ENCODE measurements at regions not wholly inside any gene's neighbourhood (a gene's known extent, or its start where the extent isn't known, plus 50 kb on each side); places are given as distances from the start of the nearest gene placed in this dataset.
A peak's percentile ranks its signal among the peaks of the same experiment; 100 is the strongest.

DNA sequence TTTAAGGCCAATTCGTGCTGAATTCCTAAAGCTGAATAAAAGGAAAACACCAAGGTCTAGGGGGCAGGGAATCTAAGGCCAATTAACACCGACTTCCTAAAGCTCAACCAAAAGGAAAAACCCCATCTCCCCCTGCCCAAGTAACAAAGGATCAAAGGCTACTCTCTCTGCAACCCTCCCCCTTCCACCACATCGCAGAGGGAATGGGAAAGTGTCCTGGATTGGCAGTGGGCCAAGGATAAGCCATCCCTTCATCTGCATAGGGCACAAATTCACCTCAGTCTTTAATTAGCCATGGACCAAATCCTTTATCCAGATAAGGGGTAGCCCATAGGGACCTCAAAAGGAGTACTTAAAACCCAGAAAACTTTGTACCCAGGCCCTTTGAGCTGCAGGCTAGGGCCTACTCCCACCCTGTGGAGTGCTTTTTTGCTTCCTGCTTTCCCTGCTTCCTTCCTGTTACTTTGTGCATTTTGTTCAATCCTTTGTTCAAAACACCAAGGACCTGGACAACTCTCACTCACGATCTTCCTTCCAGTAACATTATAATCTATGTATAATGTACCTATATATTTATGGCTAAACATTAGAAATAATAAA is 2119.8 kb upstream of the CELF4 start:
- no peak for DNase-seq (ENCODE audit: low spot score)

DNA sequence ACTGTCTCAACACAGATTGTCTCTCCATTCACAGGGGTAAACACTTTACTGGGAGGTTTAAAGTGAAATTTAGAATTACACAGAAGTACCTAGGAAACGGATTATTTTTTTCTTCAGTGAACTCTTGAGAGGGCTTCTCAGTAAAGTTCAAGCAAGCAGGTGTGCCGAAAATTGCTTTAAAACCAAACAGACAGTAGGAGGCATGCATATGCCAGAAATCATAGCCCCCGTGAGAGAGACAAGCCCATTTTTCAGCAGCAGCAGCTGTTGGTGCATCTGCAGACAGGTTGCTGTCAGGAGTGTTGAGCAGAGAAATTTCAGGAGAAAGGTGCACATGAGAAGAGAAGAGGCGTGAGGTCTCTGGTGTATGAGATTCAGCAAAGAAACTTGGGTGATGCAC is 2115.5 kb upstream of the CELF4 start:
- no peak for DNase-seq (ENCODE audit: low spot score)

DNA sequence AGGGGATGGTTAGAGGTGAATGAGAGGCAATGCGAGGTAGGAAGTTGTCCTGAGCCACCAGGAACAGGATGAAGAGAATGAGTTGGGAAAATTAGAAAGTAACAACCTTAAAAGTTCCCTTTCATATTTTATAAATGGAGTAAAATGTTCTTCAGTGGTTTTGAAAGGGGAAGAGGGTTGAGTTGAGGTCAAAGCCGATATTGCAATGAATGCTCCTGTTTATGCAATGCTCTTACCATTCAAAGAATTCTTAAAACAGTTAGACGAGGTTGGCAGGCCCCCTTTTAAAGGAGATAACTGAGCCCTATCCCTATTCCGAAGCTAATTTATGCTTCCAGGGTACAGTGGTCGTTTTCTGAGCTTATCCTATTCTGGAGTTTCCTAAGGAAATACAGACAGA is 2110.3 kb upstream of the CELF4 start:
- no peak for DNase-seq (ENCODE audit: low spot score)

DNA sequence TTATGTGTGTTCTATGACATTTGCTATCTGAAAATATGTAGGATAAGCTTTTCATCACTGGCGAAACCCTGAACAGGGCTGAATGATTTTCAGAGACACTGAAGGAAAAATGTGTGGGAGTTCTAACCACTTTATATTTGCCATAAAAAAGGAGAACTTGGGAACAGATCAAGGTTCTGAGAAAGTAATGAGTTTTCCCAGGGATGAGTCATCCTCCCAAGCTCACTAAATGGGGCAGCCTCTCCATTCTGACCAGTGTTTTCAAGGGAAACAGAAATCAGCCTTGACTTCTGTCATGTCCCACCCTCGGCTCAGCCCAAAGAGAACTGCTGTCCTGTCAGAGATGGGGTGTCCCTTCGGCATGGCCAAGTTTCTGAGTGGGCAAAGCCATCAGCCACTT is 2109.8 kb upstream of the CELF4 start:
- DNase-seq (ENCODE audit: low spot score), result no peak

DNA sequence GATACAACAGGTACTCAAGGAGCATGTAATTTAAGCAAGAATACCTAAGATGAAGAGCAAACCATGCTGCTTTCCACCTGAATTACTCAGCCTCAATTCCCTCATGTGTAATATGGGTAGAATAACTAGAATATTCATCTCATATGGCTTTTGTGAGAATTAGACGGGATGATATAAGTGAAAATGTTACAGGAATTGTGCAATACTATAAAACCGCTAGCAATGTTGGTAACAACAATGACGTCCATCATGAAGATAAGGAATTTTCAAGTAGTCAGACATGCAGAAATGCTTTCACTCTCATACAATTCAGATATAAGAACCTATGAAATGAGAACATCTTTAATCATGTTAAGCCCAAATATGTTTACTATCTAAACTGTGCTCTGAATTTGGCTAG is 2106.6 kb upstream of the CELF4 start:
- no peak for DNase-seq (ENCODE audit: low spot score)

DNA sequence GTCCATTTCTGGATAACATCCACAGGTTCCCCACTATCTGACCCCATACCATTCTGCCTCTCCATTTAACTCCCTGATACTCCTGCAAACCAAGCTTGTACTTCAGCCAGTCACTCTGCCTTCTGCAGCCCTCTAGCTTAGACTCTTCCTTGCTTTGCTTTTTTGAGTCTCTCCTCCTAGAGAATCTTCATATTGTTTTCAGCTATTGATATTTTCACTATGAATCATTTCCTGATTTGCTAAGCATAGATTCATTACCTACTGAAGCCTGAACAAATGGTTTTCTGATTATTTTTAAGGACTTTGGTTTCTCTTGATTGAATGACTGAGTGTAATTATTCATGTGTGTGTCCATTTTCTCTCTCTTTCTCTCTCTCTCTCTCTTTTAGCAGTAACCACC is 2102.3 kb upstream of the CELF4 start:
- DNase-seq (ENCODE audit: low spot score), result no peak

DNA sequence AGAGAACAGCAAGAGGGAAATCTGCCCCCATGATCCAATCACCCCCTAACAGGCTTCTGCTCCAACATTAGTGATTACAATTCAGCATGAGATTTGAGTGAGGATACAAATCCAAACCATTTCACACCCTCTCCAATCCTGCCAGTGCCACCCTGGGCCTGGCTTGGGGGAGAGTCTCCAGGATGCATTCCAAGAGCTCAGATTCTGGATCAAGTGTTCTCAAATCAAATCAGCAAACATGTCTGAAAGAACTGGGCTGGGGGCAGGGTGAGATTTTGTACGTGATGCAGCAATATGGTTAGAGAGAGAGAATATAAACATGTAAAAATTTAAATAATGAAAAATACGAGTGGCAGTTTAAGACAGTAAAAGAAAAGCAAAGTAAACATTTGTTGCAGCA is 2100.9 kb upstream of the CELF4 start:
- DNase-seq (ENCODE audit: low spot score), result no peak

DNA sequence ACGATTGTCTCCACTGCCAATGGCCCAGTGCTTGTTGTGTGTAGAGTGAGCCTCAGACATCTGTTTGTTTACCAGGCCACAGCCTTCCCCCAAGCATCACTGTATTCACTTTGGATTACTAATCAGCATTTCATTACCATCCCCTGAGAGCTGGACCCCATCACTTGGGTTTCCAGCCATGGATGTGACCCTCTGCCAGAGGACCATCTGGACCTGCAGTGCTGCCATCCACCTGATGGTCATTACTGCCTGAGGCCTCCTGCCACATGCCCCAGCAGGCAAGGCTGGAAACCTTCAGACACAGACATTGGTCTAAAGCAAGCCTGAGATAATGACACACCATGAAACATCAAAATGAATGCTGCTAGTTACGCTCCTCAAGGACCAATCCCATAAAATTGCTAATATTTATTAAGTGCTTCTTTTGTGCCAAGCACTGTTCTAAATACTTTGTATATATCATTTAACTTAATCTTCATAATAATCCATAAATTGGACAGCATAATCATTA is 2096.3 kb upstream of the CELF4 start:
- no peak for DNase-seq (ENCODE audit: low spot score)

DNA sequence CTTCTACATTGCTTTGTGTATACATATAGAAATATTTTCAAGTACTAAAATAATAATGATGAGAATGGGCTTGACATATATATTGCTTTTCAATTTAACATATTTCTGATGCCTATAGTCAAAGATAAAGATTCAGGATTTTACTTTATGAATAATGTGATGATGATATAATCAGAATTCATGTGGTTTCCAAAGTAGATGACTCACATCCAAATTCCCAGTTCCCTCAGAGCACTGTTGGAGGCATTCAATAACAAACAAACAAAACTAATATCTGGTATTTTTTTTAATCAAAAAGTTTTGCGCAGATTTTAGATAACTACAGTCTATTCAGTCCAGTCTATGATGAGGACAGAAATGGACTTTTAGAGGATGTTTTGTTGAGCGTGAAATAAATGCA is 2094.5 kb upstream of the CELF4 start:
- DNase-seq (ENCODE audit: low spot score), result no peak

DNA sequence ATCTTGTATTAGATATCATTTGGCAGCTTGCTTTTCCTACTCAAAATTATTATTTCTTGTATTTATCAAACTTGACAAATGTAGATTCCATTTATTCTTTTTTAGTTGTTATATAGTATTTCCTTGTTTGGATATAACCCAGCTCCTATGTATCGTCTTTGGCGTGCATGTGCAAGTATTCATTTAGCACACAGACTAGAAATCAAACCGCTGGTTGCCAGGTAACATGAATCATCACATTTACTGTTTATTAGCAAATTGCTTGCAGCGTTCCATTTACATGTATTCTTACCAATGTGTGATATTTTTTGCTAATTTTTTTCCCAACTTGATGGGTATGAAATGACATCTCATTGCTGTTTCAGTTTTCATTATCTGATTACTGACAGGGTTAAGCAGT is 2089.7 kb upstream of the CELF4 start:
- DNase-seq (ENCODE audit: low spot score), result peak; percentile 17

DNA sequence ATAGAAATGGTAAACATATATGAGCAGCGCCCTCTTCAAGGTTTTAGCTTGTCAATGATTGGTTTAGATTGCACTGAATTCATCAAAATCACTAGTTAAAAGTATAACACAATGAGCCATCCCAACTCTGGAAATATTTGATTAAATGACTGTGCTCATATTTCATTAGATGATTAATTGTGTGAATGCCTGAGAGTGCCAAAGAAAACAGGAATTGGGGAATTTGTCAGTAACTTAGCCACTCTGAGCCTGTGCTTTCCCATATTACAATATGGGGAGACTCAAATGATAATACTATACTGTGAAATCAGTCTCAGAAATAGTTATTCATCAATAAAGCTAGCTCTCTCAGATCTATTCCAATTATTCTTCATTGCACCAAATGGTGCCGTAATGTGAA is 2087.6 kb upstream of the CELF4 start:
- no peak for DNase-seq (ENCODE audit: low spot score)

DNA sequence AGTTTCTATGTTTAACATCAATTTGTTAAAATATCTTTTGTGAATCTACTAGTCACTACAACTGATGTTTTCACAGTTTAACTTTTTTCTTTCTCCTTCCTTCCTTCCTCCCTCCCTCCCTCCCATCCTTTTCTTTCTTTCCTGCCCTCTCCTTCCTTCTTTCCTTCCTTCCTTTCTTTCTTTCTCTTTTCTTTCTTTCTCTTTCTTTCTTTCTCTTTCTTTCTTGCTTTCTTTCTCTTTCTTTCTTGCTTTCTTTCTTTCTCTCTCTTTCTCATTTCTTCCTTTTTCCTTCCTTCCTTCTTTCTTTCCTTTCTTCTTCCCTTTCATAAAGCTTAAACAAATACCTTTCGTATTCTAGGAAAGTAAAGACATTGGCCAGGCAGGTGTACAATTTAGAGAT is 2083.0 kb upstream of the CELF4 start:
- DNase-seq (ENCODE audit: low spot score), result no peak

DNA sequence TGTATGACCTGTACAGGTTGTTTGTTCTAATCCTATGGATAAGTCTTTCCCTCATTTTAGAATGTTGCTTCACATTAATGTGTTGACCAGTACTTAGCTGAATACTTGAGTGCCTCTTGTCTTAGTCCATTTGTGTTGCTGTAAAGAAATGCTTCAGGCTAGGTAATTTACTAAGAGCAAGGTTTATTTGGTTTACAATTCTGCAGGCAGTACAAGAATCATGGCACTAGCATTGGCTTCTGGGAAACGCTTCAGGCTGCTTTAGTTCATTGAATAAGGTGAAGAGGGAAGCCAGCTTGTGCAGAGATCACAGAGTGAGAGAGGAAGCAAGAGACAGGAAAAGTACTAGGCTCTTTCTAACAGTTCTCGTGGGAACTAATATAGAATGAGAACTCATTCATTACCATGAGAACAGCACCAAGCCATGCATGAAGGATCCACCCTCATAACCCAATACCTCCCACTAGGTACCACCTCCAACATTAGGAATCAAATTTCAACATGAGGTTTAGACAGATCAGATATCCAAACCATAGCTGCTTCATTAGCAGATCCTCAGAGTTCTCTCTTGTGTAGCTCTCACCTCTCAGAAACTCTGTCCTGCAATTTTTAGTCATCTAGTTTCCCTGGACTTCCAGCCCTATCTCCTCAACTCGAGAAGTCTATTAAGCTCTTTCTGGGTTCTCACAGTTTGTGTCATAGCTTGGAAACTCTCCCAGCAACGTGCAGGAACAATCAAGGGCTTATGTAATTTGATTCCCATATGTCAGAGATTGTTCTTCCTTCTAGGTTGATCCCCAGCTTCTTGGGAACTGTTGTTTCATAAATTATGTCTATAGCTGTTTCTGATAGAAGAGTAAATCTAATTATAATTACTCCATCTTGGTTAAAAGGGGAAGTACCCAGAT is 2082.3 kb upstream of the CELF4 start:
- peak; percentile 12 for DNase-seq (ENCODE audit: low spot score)

DNA sequence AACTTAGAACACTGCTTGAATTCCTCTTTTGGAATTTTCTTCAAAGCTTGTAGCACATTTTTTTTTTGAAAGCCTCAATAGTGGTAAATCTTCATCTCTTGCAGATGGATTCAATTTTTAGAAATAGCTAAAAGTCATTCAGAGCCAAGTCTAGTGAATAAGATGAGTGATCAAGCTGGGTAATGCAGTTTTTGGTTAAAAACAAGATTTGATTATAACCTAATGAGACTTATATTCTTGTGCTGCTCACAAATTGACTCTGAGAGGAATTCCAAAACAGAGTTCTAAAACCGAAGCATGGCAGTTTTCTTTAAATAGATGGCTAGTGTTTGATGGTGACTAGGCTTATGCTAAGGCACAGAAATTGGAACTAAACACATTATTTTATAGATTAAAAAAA is 2072.6 kb upstream of the CELF4 start:
- DNase-seq (ENCODE audit: low spot score), result no peak

DNA sequence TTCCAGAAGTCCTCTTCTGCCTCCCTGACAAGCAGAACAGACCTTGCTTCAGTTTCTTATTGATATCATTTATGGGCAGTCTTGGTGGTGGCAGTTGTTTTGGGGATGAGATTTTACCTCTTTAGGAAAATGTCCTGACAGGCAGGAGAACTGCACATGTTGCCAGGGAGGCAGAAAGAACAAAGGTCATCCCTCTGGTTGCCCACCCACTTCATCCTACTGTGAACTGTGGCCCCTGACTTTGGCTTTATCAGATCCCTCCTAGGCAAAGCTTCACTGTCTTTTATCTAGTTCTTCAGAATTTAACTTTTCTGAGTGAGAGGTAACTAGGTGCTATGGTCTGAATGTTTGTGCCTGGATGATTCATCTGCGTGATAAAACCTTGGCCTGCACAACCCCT is 2071.3 kb upstream of the CELF4 start:
- no peak for DNase-seq (ENCODE audit: low spot score)

DNA sequence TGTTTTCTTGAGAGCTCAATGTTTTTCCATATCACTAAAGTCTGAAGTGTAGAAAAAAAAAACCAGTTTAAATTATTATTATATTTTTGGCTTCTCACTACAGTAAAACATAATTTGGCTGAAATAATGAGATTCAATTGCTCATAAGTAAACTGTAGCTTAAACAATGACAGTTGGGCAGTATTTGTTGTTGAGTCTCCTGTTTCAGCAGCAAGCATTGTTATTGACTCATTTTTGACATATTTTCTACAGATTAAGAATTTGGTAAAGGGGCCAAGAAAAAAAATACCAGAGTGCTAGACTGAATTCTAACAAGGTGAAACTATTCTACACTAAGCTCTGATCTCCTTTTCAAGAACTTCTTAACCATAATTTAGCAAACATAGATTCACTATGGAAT is 2070.4 kb upstream of the CELF4 start:
- DNase-seq (ENCODE audit: low spot score), result no peak

DNA sequence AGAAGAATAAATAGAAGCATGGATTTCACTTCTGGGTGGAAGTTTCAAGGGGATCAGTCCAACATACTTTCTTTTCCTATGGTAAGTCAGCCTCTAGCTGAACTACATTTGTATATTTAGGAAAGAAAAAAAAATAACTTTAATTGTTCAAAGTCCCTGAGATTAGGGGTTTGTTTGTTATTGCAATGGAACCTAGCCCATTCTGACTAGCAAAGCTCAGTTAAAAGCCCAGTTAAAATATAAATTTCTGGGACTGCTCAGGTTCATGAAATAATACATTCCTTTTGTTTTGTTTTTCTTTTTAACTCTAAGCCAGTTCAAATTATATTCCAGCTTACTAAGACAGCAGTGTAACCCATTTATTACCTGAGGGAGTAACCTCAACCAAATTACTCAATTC is 2069.6 kb upstream of the CELF4 start:
- DNase-seq (ENCODE audit: low spot score), result no peak

DNA sequence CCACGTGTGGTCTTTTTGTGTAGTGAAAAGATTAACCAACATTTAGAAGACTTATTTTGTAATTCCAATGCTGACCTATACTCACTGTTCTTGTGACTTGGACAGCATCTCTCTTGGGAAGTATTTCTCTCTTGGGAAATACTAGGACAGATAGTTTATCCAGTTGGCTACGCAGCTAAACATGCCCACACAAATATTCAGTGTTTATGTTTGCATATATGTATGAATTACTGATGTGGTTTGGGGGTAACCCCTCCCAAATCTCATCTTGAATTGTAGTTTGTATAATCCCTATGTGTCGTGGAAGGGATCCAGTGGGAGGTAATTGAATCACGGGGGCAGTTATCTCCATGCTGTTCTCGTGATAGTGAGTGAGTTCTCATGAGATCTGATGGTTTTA is 2062.3 kb upstream of the CELF4 start:
- DNase-seq (ENCODE audit: low spot score), result no peak

DNA sequence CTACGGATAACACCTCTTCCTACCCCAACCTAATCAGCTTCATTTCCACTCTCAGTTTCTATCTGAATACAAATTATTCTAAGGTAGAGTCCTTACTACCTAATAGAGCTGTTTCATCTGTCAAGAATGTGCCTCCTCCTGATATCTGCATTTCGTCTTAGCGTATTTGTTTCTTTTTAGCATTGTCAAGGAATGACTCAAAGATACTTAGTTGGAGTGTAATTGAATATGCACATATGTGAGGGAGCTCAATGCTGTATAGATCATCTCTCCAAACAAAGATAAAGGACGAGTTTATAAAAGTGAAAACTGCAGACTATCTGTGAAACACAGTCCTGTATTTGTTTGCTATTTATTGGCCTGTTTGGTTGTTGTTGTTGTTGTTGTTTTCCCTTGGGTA is 2059.4 kb upstream of the CELF4 start:
- no peak for DNase-seq (ENCODE audit: low spot score)

DNA sequence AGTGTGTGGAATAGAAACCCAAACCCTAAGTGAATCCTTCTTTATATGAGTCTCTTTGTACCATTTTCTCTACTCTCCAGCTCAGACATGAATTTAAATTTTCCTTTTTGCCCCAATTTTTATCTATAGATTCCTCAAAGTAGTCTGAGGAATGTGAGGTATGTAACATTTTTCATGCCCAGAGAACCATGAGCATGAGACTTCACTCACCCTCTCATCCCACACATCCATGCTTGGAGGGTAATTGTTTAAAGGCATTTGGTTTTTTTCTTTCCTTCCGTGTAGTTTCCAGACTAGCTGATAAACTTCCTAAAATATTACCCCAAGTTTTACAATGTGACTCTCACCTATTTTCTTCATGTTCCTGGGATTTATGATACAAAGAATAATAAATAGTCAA is 2056.8 kb upstream of the CELF4 start:
- no peak for DNase-seq (ENCODE audit: low spot score)

DNA sequence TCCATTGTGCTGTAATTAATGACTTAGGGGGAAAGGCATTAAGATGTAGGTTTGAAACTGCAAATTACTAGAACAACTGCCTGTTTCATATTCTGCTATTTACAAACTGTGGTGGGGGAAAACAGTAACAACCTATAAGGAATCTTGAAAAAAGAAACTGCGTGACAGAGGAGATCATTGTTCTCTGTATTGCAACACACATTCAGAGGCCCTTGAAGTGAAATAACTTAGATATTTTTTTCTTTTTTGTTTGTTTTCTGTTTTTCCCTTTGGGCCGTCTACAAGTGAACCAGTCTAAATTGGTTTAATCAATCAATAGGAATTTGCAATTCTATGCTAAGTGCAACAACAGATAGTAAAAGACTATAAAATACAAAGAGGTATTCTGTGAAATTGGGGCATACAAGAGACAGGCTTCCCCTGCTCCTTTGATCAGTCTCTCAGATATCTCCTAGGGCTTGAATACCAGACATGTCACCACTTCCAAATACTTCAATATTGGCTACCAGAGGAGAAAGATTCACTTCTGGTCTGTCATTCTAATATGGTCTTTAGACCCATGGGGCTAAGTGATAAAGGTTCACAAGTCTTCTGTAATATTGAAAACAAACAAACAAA is 2055.1 kb upstream of the CELF4 start:
- no peak for DNase-seq (ENCODE audit: low spot score)

DNA sequence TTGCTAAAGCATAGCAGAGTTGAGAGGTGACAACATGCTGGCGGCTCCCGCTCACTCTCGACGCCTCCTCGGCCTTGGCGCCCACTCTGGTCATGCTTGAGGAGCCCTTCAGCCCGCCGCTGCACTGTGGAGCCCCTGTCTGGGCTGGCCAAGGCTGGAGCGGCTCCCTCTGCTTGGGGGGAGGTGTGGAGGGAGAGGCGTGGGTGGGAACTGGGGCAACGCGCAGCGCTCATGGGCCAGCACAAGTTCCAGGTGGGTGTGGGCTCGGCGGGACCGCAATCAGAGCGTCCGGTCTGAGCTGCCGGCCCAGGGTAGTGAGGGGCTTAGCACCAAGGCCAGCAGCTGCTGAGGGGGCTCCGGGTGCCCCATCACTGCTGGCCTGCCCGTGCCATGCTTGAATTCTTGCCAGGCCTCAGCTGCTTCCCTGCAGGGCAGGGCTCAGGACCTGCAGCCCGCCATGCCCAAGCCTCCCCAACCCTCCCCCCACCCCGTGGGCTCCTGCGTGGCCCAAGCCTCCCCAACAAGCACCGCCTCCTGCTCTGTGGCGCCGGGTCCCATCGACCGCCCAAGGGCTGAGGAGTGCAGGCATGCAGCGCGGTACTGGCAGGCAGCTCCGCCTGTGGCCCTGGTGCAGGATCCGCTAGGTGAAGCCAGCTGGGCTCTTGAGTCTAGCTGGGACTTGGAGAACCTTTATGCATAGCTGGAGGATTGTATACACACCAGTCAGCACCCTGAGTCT is 2052.8 kb upstream of the CELF4 start:
- DNase-seq (ENCODE audit: low spot score), result no peak

All from Ammon's horn (tissue), 1 donor.